ENCODE measurements at regions not wholly inside any gene's neighbourhood (a gene's known extent, or its start where the extent isn't known, plus 50 kb on each side); places are given as distances from the start of the nearest gene placed in this dataset.

- DNase-seq (ENCODE audit: low spot score), result no peak
Observed at GRCh38 chr13:110097013-110097412, 209.9 kb downstream of the COL4A1 start.

DNA sequence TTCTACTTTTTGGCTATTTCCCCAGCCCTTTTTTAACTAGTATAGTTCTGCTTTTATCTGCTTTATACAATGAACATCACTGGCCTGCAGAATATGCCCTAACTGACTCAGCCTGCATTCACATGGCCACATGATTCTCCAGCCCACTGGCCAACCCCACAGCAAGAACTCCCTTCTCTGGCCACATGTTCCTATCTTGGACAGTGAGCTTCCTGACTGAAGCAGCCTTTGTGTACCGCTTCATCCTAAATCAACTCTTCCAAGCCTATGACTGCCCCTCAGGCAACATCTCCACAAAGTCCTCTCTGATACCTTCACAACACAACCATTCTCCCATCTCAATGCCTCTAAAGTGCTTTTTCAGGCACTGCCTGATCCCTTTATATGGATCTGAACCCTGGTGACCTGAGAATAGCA, 214.1 kb downstream of the COL4A1 start:
- no peak for DNase-seq (ENCODE audit: low spot score)

GRCh38 chr13:110089815-110090214, 217.1 kb downstream of the COL4A1 start:
- DNase-seq (ENCODE audit: low spot score), result no peak

GRCh38 chr13:110089100-110089499, 217.9 kb downstream of the COL4A1 start:
- DNase-seq (ENCODE audit: low spot score), result no peak

- DNase-seq (ENCODE audit: low spot score), result no peak
Observed at GRCh38 chr13:110073982-110074381, 233.0 kb downstream of the COL4A1 start.

DNA sequence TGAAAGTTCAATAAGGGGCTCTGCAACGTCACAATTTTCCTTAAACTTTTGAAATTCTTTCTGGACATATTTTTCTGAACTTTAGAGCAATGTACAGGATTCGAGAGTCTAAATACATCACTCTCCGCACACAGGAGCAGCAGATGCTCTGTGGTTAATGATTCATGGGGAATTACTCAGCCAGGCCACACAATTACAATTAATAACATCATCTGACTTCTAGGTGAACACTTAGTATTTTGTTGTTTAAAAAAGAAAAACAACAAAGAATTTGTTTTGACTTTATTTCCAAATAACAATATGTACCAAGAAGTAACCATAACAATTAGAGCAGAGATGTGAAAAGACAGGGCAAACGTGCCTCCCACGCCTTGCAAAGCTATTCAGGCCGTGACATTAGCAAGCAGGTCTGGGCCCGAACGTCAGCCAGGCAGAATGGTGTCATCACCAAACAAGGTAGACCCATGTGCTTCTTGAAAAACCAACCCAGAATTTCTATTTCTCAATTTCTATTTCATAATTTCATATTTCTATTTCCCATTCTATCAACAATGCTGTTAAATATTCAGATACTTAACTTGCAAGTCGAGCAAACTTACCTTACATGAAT, 236.3 kb downstream of the COL4A1 start:
- no peak for DNase-seq (ENCODE audit: low spot score)

- no peak for DNase-seq (ENCODE audit: low spot score)
Observed at GRCh38 chr13:110070046-110070445, 236.9 kb downstream of the COL4A1 start.

GRCh38 chr13:110068176-110068473, 238.8 kb downstream of the COL4A1 start:
- DNase-seq (ENCODE audit: low spot score), result no peak

GRCh38 chr13:110067355-110068175, 239.4 kb downstream of the COL4A1 start:
- no peak for DNase-seq (ENCODE audit: low spot score)

- DNase-seq (ENCODE audit: low spot score), result no peak
Observed at GRCh38 chr13:110065780-110066179, 241.2 kb downstream of the COL4A1 start.

DNA sequence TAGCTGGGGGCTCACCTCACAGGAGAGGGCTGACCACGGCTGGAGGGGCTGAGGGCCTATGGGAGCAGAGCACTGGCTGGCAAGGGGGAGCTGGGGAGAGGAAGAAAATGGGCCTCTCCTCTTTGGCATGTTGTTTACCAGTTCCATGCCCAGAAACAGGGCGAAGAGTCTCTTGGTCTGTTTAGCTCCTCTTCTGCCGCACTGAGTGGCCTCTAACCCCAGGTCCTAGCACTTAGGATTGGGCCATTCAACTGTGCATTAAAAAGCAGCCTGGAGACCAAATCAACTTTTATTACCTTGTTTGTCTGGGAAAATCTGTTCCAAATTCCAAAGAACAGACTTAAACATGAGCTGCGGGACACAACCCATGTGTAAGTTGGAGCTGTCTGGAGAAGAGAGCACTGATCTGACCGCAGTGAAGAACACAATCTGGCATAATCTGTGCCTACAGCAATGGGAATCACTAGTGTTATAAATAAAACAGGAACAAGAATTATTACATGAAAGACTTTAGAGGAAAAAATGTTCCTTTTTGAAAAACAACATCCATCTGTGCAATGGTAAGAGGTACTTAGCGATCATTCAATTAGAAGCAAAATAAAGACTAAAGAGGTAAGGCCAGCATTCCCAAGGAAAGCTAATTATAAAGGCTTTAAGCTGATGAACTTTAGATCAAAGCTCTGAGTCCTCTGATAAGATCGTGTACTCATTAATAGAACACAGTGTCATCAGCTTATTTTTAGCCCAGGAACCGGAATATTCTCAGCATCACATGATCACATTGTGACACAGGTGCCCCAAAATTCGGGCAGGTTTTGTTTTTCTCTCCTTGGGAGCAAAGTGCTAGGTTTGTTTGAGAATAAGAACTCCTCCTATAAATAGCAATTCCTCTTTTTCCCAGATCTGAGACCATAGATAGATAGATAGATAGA, 243.2 kb downstream of the COL4A1 start:
- no peak for DNase-seq (ENCODE audit: low spot score)

GRCh38 chr13:110062777-110063442, 244.0 kb downstream of the COL4A1 start:
- no peak for DNase-seq (ENCODE audit: low spot score)

DNA sequence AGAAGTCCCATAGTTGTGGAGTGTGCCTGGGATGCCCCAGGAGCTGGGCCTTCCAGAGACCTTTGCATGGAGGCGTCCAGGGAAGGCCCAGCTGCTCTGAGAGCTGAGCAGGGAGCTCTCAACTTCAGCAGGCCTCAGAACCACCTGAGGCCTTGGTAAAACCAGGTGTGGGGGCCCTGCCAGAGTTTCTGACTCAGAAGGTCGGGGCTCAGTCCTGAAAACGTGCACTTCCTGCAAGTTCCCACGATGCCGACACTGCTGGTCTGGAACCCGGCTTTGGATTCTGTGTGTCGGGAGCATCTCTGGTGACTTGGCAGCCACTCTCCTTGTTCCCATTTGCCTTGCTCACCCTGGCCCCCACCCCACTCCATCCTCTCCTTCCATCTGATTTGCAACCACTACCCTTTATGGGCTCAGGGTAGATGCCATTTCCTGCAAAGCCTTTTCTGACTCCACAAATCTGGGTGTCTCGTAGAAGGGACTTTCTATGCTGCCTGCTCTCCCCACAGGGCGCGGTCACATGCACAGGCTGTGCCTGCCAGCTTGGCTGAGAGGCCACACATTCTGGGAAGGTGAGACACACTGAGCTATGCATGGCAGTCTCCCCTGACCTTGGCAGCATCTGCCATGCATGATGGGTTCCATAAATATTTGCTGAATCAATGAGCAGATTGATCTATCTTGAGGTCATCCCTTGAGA, 244.7 kb downstream of the COL4A1 start:
- no peak for DNase-seq (ENCODE audit: low spot score)

- DNase-seq (ENCODE audit: low spot score), result no peak
Observed at GRCh38 chr13:110061270-110061669, 245.7 kb downstream of the COL4A1 start.

GRCh38 chr13:110057052-110057451, 249.9 kb downstream of the COL4A1 start:
- DNase-seq (ENCODE audit: low spot score), result no peak

- DNase-seq (ENCODE audit: low spot score), result no peak
Observed at GRCh38 chr13:110056640-110057039, 250.3 kb downstream of the COL4A1 start.

GRCh38 chr13:110055089-110055488, 251.9 kb downstream of the COL4A1 start:
- DNase-seq (ENCODE audit: low spot score), result no peak

DNA sequence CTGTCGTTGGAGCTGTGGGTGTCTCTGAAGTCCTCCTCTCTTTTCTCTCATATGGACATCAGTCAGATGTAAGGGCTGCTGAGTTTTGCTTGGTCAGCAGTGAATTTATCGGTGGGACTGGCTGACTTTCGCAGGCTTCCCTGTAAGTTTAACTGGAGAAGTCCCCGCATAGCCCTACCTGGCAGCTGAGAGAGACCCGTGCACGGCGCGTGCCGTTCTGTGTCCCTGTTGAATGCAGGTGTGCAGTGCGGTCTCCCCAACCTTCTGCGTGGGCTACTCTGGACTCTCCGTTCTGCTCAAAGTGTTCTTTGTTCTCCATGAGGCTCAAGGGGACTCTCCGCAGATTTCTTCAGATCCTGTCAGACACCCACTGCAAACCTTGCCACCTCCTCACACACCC, 252.9 kb downstream of the COL4A1 start:
- no peak for DNase-seq (ENCODE audit: low spot score)

GRCh38 chr13:110047496-110047895, 259.5 kb downstream of the COL4A1 start:
- no peak for DNase-seq (ENCODE audit: low spot score)

DNA sequence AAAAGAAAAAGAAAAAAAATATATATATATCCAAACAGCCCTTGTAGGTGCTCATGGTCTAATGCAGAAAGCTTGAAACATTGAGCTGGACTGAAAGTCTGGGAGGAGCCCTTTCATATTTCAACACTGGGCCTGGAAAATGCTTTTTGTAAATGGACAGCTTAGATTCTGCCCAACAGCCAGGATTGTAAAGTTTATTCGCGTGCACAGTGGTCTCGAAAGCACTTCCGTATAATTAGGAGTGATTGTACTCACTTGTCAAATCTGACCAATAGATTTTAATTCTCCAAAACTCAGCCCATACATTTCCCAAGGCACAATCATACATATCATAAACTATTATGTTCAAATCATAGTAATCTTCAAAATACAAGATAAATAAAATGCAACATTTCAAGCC, 260.1 kb downstream of the COL4A1 start:
- no peak for DNase-seq (ENCODE audit: low spot score)

GRCh38 chr13:110045919-110046318, 259.5 kb upstream of the IRS2 start:
- DNase-seq (ENCODE audit: low spot score), result no peak

- DNase-seq (ENCODE audit: low spot score), result no peak
Observed at GRCh38 chr13:110045202-110045601, 258.8 kb upstream of the IRS2 start.

Measured in left forelimb (tissue), 1 donor.